ENCODE measurements at regions not wholly inside any gene's neighbourhood (a gene's known extent, or its start where the extent isn't known, plus 50 kb on each side); places are given as distances from the start of the nearest gene placed in this dataset.

DNA sequence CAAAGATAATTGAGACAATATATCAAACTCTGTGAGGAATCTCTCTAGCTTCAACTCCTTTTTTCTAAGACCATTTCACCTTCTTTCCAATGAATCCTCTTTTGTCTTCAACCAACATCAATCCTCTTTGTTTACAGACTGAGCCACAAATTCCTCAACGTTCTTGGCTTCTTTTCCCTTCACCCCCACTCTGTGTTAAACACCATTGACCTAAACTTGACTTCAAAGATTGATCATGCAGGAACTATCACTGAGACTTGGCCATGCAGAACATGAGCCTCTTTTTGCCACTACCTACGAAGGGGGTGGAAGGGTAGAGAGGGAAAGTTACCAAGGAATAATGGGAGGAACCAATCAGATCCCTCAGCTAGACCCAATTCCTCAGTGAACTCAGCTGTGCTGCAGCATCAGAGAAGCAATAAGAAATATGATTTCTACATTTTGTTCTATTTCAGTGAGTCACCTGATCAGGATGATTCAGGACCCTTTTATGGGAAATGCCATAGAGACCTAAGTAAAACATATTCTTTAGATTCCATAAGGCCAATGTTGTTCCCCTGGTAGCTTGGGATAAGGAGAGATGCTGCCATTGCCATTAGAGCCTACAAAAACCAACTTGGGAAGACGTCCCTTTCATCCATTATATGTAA, 187.7 kb upstream of the RGMB start:
- no peak for DNase-seq

DNA sequence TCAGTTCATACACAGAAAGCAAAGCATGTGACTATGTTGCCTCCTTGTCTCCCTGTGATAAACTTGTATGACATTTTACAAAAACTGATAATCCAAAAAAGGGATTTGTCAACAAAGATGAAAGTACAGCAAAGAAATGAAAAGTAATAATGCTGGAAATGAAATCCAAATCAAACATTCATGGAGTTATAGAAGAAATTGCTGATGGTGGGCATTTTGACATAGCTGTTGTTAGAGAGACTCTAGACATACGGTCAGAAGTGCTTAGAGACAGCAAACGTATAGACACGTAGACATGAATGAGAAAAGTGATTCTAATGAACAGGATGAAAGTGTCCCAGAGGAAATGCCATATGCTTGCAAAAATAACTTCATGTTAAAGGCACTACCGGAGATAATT, 186.9 kb upstream of the RGMB start:
- no peak for DNase-seq

DNA sequence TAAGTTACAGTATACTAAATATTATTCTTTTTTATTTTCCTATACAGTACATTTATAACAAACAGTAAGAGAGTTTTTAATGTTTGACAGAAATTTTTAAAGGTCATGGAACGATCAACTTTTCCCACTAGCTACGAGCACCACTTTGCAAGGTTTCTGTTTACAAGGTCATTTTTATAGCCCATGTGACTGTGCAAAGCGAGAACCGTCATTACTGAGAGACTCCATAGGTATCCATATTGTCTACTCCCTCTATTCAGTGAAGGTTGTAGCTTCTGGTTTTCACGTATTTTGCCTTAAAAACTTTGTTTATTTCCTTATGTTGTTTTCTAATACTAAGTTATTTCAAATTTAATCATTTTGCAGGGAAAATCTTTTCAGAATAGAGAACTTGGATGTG, 186.3 kb upstream of the RGMB start:
- DNase-seq = no peak

DNA sequence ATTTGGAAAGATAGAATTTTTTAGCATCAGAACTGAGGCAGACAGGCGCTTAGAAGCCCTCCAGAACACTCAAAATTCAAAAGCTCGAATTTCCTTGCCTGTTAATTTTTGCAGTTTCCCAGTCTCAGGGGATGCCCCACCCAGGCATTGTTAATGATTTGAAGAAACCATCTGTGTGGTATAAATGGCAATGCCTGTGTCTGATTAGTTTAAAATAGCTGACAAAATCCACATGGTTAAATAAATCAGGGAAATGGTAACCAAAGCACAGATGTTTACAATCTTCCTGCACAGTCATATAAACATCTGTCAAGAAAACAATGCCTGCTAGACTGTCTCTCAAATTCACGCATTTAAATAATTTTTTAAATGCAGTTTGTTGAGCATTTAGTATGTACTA, 185.2 kb upstream of the RGMB start:
- no peak for DNase-seq

DNA sequence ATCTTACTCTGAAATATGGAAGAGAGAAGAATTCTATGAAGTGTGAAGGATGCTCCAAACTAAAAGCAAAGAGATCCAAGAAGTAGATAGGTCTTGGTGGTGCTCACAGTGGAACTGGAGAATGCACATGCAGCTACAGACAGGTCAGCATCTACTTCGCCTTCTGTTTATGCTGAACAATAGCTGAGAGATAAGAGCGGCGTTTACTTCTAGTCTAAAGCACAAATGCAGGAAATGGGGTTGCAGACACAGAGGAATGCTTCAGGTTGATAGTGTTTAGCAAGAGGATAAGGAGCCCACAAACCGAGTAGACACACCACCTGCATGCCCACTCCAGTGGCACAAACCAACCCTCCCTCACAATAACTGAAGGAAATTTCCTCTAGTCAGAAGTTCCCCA, 180.0 kb upstream of the RGMB start:
- no peak for DNase-seq

DNA sequence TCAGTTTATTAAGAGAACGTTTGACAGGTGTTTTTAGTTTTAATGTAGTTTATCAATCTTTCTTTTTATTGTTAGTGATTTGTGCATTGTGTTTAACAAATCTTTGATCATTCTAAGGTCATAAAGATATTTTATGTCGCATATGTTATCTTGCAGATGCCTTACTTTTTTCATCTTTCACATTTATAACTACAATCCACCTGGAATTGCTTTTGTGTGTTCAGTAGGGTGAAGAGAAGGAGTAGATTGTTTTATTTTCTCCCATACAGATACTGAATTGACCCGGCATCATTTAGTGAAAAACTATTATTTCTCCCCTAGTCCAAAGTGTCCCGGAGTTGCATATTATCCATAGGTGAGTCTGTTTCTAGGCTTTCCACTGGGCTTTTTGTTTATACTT, 179.4 kb upstream of the RGMB start:
- no peak for DNase-seq

DNA sequence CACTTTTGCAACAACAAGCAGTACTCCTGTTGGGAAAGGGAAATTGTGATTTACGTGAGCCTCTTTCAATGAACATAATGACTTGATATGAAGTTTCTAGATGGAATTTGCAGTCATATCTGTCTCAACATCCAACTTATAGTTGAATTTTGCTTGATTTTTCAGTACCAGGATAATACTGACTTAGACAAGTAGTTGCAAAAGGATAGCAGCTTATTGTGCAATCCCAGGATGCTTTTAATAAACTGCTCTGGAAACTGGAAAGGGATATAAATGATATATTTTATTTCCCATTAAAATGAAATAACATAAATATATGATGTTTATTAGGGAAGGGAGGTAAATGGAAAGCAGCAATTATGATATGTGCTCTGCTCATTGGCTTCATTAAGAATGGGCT, 174.4 kb upstream of the RGMB start:
- DNase-seq = no peak

DNA sequence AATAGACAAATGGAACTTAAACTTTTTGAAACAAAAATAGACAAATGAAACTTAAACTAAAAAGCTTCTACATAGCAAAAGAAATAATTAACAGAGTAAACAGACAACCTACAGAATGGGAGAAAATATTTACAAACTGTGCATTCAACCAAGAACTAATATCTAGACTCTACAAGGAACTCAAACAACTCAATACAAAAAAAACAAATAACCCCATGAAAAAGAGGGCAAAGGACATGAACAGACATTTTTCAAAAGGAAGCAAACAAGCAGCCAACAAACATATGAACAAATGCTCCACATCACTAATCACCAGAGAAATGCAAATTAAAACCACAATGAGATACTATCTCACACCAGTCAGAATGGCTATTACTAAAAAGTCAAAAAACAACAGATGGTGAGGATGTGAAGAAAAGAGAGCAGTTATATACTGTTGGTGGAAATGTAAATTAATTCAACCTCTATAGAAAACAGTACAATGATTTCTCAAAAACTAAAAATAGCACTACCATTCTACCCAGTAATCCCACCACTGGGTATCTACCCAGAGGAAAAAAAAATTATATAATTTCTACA, 170.8 kb upstream of the RGMB start:
- no peak for DNase-seq

DNA sequence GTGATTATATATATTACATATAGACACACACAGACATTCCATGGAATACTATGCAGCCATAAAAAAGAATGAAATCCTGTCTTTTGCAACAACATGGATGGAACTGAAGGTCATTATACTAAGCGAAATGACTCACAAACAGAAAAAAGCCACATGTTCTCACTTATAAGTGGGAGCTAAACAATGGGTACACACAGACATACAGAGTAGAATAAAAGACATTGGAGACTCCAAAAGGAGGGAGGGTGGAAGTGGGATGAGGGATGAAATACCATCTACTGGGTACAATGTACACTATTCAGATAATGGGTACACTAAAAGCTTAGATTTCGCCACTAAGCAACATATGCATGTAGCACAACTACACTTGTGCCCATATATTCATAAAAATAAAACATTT, 170.0 kb upstream of the RGMB start:
- no peak for DNase-seq

DNA sequence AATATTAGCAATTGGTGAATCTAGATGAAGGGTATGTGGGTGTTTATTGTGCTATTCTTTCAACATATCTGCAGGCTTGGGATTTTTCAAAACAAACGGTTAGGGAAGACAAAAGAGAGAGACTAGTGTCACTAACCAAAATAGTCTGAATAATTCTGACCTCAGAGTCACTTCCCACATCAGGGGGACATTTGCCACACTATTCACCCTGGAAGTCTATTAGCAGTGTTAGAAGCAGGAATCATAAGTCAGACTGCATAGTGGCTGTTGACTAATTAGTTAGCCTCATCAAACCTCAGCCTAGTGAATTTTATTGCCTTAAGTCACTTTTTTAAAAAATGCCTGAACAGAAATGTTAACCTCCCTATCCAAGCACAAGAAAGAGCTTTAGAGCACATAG, 169.2 kb upstream of the RGMB start:
- no peak for DNase-seq

DNA sequence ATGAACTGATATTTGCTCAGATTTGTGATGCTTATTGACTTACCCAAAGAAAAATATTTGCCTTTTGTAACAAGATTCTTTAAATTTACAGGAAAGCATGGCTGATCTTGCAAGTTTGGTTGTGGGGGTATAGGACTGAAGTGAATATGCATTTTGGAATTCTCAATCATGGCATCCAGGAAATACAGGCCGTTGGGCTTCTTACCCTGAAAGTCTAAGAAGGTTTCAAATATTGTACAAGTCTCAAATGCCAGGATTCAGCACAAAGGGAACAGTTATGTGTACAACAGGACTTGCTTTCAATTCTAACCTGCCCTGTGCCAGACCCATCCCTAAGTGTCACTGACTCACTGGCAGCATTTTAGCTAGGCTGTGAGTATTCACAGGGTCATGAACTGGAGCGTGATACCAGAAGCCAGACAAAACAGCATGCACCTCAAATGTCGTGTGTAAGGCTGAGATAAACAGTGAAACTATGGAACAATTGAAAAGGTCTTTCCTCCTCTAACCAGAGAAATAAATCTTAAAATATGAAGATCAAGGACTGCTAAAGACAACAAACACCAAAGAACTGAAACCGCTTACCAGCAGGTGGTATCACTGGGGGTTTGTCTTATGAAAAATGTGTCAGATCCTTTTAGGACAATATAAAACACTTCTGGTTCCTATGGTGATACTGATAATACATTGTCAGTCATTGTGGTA, 168.6 kb upstream of the RGMB start:
- no peak for DNase-seq

DNA sequence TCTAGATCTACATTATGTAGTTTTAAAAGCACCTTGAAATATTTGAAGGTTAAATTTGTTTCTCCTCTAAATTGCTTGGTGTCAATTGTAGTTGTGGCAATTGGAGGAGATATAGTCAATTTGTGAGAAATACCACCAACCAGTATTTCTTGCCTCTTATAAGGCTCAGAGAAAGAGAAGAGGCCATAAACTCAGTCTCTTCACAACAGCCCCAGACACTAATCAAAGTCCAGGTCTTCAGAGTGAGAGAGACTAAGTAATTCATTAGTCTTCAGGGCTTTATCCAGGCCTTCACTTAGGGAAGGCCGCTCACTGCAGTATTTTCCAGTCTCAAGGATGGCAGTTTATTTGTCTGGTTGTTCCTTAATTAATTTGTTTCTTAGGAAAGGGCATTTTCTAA, 168.0 kb upstream of the RGMB start:
- no peak for DNase-seq

DNA sequence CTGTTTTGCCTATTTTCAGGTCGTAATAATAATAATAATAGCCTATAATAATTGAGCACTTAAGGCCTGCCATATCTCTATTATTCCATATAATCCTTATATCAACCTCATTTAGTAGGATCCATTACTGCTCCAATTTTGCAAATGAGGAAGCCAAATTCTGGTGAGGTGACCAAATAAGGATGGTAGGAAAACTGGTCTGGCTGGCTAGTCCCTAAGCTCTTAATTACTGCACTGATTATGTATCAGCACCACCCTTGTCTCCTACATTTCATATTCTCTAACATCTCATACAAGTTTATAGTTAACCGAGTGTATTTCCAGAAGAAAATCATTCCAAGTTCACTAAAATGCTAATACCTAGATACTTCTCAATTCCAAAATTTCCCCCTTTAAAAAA, 166.5 kb upstream of the RGMB start:
- no peak for DNase-seq

DNA sequence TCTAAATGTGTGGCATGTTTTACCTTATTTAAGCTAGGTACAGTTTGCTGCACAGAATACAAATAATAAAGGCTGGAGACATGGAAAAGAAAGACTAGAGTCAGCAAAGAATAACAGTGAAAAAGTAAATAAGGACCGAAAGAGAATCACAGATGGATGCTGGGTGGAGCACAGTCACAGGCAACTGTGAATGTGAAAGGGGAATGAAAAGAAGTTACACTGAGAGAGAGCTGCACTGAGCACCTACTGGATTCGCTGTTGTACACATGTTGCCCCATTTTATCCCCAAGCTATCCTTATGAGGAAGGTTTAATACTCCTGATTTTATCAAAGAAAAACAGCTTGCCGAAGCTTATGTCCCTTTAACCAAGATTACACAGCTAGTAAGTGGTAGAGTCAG, 165.4 kb upstream of the RGMB start:
- DNase-seq = no peak

DNA sequence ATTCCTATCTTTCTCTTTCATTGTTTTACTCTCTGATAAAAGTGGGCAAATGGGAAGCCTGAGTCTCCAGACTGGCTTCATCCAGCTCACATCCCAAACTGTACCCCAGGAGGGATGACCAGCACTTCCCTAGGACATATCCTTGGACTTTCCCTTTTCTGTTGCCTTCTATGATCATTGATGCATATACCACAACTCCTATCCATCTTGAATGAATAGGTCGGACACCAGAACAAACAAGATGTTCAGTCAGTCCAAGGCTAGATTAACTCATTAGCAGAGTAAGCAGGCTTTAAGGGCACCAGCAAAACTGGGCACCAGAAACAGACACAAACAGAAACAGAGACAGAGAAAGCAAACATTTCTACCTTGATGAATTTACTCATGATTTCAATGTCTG, 159.1 kb upstream of the RGMB start:
- no peak for DNase-seq

DNA sequence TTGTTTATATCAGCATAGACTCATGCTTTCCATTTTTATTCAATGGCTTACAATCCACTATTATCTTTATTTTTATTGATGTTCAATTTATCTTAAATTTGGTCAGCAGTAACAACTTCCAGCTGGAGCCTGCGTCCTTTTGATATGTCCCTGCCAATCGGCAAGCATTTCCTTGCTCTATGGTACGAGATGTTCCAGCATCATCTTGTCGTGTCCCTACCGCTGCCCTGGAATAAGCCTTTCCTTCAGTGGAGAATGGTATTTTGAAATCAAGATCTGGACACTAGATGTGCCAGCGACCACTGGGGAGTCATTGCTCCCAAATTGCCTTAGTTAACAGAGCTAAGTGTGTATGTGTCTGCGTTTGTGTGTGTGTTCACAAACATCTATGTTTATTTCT, 151.6 kb upstream of the RGMB start:
- no peak for DNase-seq

DNA sequence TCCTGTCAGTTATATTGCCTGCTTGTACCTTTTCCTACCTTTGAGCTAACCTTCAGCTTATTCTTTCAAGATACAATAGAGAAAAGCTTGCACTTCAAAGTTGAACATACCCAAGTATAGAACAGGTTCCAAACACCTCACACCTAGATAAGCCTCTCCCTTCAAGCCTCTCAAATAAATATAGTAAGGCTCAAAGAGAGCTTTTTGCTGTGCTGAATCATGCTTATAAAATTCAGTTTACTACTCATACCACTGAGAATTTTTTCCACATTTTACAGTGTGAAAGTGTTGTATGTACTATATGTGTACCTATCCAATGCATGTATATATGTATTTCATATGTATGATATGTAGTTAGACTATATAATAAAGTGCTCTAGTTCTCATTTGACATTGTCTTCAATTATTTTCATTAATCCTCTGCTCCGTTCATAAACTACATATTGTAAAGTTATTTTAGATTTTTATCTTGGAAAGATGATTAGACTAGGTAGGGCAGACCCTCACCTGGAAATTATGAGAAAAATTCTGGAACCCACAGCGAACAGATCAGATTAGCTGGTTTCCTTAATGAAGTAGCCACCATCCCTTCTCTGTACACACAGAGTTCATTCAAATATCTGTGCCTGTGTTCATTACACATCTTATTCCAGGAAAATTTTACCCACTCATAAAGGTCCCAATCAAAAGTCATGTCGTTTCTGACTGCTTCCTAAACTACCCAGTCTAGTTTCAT, 149.2 kb upstream of the RGMB start:
- DNase-seq = no peak

DNA sequence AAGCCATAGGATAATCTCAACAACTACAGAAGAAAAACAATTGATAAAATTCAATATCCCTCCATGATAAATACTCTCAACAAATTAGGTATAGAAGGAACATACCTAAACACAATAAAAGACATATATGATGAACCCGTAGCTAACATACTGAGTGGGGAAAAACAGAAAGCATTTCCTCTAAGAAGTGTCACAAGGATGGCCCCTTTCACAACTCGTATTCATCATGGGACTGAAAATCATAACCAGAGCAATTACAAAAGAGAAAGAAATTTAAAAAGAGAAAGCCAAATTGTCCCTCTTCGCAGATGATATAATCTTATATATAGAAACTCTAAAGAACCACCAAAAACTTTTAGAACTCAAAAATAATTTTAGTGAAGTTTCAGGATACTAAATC, 146.3 kb upstream of the RGMB start:
- no peak for DNase-seq

DNA sequence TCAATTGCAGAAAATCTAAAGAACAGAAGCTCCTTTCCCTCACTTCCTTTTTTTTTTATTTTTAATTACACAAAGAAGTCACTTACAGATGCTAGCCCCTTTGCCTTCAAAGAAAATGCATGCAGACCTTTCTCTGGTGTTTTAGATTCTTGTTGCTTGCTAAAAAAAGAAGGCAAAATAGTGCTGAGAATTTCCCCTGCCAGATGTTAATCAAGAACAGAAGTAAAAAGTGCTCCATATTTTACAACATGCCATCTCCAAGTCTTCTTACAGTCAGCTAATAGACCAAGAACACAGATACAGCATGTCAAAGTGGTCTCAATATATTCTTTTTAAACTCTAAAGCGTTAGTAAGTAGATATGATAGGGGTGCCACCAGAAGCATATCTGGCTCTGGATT, 142.8 kb upstream of the RGMB start:
- no peak for DNase-seq

DNA sequence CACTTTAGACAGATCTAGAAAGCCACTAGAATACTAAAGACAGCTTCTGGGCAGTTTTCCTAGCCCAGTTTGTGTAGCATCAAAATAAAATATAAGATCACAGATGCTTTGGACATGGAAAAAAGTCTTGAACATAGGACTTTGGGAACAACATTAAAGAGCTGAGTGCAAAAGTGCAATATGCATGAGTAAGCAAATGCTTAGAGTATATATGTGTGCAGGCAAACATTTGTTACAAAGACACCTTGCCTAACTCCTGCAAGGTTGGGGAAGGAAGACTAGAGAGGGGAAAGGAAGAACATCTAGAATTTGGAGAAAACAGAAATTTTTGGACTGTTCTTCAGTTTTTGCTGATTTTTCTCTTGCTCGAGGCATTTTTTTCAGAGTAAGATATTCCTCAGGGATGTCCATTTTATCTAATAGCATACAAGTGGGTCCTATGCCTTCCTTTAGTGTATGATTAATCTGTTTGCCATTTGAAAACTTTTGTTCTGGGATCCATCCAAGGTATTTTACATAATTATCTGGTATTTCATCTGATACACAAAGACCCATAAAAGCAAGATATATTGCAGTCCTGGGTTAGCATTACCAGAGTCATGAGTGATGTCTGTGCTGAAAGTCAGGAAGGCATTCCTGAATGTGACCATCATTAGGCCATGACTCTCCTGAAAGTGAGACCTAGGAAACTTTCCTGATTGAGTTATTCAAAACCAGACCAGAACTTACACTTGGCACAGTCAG, 142.0 kb upstream of the RGMB start:
- DNase-seq = no peak

DNA sequence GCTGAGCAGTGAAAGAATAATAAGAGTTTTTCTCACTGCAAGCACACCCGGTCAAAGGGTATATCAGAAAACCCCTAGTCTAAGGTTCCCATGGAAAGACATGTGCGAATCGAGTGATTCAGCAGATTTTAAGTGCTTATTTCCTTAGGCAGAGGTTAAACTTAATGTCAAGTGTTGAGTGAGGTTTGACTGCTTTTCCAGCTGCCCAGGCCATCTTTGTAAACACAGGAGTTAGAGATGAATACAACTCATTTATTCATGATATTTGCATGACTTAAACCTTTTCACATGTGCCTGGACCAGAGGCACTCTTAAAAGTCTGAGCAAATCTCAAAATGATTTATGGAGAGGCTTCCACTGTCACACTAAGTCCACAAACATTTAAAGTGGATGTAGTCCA, 137.8 kb upstream of the RGMB start:
- DNase-seq = no peak

DNA sequence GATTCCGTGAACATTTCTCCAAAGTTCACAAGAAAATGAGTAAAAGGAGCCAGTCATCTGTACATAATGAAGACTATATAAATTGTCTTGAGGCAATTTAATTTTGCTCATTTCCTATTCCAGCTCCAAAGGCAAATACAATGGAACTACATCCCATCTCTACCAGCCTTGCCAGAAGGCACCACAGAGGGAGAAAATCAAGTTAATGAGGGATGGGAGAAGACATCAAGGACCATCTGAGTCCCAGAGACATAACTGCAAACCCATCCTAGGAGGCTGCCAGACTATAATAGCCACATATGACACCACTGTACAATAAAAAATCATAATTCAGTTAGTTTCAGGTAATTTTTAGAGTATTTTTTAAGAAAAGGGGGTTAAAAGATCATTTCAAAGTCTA, 136.3 kb upstream of the RGMB start:
- no peak for DNase-seq

DNA sequence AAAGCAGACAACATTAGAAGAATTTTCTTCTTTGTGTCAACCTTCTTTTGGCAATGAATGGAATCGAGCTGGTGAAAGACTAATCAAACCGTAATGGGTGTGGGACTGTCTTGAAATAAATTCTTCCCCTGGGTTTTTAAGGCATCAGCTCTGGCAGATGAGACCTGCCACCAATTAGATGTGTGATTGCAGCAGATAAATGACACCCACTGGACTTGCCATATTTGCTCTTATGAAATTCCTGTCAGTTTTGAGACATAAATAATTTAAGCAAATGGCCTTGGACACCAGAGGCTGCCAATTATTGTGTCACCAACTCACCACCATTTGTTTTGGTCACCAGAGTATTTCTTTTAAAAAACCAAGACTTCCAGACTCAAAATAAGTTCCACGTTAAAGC, 135.9 kb upstream of the RGMB start:
- DNase-seq = no peak
